ENCODE measurements at regions not wholly inside any gene's neighbourhood (a gene's known extent, or its start where the extent isn't known, plus 50 kb on each side); places are given as distances from the start of the nearest gene placed in this dataset.

GRCh38 chr16:50917950-50918703, 176.2 kb downstream of the CYLD start:
- TF ChIP-seq CTCF (IDR thresholded peaks at IDR 0.05; ENCODE audit: borderline replicate concordance, insufficient read depth, low read depth, low read length), result no peak

GRCh38 chr16:50916040-50916439, 174.2 kb downstream of the CYLD start:
- H3K4me3 ChIP-seq (ENCODE audit: low read depth, low read length), result no peak overlapping the region
- TF ChIP-seq CTCF (IDR thresholded peaks at IDR 0.05; ENCODE audit: borderline replicate concordance, insufficient read depth, low read depth, low read length), result no peak

More at GRCh38 chr16:50917950-50918703, 176.2 kb downstream of the CYLD start:
- H3K4me3 ChIP-seq (ENCODE audit: low read depth, low read length), result no peak overlapping the region

GRCh38 chr16:50915120-50915519, 173.2 kb downstream of the CYLD start:
- H3K4me3 ChIP-seq (ENCODE audit: low read depth, low read length), result no peak overlapping the region
- TF ChIP-seq CTCF (IDR thresholded peaks at IDR 0.05; ENCODE audit: borderline replicate concordance, insufficient read depth, low read depth, low read length), result no peak

- TF ChIP-seq CTCF (IDR thresholded peaks at IDR 0.05; ENCODE audit: borderline replicate concordance, insufficient read depth, low read depth, low read length), result no peak
- no peak overlapping the region for H3K4me3 ChIP-seq (ENCODE audit: low read depth, low read length)
Observed at GRCh38 chr16:50910736-50911100, 168.8 kb downstream of the CYLD start.

- H3K4me3 ChIP-seq (ENCODE audit: low read depth, low read length), result no peak overlapping the region
- TF ChIP-seq CTCF (IDR thresholded peaks at IDR 0.05; ENCODE audit: borderline replicate concordance, insufficient read depth, low read depth, low read length), result no peak
Observed at GRCh38 chr16:50909831-50910735, 168.2 kb downstream of the CYLD start.

- no peak for TF ChIP-seq CTCF (IDR thresholded peaks at IDR 0.05; ENCODE audit: borderline replicate concordance, insufficient read depth, low read depth, low read length)
- no peak overlapping the region for H3K4me3 ChIP-seq (ENCODE audit: low read depth, low read length)
Observed at GRCh38 chr16:50908468-50908867, 166.6 kb downstream of the CYLD start.
